ENCODE measurements at regions not wholly inside any gene's neighbourhood (a gene's known extent, or its start where the extent isn't known, plus 50 kb on each side); places are given as distances from the start of the nearest gene placed in this dataset.

DNA sequence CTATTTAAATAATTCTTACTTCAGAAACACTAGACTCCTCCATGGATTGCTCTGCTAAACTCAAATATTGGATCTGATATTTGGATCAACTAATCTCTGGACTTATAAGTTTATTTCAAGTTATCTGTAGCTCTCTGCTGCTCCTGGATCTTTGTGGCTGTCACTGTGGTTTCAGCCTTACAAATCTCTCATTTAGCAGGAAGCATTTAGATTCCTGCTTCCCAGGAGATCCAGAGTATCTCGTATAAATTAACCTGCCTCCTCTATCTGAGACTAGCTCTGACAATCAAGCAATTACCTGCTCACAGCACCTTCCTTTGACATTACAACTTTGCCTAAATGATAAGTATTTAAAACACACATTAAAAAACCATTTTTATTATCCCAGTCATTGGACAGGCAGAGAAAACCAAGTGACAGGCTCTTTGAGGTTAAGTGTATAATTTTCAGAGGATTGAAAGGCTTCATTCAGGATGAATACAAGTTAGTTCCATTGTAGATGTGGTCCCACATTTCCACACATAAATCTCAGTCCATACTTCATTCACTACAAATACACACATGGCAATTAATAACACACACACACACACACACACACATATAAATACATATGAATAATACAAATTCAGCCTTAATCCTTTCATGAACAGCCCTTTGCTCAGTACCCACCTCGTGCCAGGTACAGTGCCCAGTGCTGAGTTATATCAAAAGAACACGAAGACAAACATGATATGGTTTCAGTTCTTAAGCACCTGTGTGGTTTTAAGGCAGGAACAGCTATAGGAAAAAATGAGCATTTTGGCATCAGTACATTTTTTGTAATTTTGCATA, 55.5 kb upstream of the PLCB1 start:
- CTCF ChIA-PET, result no interaction called here
- TF ChIP-seq, protein P1, sequence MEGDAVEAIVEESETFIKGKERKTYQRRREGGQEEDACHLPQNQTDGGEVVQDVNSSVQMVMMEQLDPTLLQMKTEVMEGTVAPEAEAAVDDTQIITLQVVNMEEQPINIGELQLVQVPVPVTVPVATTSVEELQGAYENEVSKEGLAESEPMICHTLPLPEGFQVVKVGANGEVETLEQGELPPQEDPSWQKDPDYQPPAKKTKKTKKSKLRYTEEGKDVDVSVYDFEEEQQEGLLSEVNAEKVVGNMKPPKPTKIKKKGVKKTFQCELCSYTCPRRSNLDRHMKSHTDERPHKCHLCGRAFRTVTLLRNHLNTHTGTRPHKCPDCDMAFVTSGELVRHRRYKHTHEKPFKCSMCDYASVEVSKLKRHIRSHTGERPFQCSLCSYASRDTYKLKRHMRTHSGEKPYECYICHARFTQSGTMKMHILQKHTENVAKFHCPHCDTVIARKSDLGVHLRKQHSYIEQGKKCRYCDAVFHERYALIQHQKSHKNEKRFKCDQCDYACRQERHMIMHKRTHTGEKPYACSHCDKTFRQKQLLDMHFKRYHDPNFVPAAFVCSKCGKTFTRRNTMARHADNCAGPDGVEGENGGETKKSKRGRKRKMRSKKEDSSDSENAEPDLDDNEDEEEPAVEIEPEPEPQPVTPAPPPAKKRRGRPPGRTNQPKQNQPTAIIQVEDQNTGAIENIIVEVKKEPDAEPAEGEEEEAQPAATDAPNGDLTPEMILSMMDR (conservative IDR thresholded peaks at IDR 0.05; ENCODE audit: low read depth, low read length), result no peak
- TF ChIP-seq EZH2 (IDR thresholded peaks at IDR 0.05; ENCODE audit: low read length, unreplicated experiment), result no peak
- TF ChIP-seq EZH2phosphoT487 (IDR thresholded peaks at IDR 0.05; ENCODE audit: borderline replicate concordance, low read length), result no peak
- H3K9me3 ChIP-seq (ENCODE audit: low read length), result no peaks in the 10 kb centered on the region
- intact Hi-C loops (cut with micrococcal nuclease), result no loop called here
- DNase-seq, result no peak
- POLR2A ChIA-PET (ENCODE audit: unreplicated experiment), result interaction anchor here (0.6 kb wide), 1 partner anchor 328 kb away, joined by 3 read pairs; no protein-coding TSS in a partner anchor
- no peaks in the 10 kb centered on the region for H4K20me1 ChIP-seq (ENCODE audit: low read length)
- H3F3A ChIP-seq (ENCODE audit: low read length, unreplicated experiment), result no peaks in the 10 kb centered on the region
- H3K79me2 ChIP-seq (ENCODE audit: low read length), result no peaks in the 10 kb centered on the region
- peaks cover 17% of the 10 kb centered on the region; the same call in 1 of the 2 replicates for H3K4me1 ChIP-seq (ENCODE audit: insufficient read depth, low read length)
- H3K4me3 ChIP-seq (ENCODE audit: low read length), result no peak overlapping the region
- no peak overlapping the region for H3K27ac ChIP-seq (ENCODE audit: low read length)
- no peak overlapping the region for H3K9ac ChIP-seq (ENCODE audit: low read length)
- BruUV-seq (replicated peaks), result no TSS peak
- no peak for ATAC-seq
- no peaks in the 10 kb centered on the region for H3K9me2 ChIP-seq (replicated peaks; ENCODE audit: low read length)
- H3K4me2 ChIP-seq (ENCODE audit: low read length), result no peak overlapping the region
- no peak overlapping the region for H2AFZ ChIP-seq (ENCODE audit: low read length)
- H3K36me3 ChIP-seq (ENCODE audit: low read depth, low read length), result no peaks in the 10 kb centered on the region
- H3K27me3 ChIP-seq (ENCODE audit: low read length), result no peaks in the 10 kb centered on the region

DNA sequence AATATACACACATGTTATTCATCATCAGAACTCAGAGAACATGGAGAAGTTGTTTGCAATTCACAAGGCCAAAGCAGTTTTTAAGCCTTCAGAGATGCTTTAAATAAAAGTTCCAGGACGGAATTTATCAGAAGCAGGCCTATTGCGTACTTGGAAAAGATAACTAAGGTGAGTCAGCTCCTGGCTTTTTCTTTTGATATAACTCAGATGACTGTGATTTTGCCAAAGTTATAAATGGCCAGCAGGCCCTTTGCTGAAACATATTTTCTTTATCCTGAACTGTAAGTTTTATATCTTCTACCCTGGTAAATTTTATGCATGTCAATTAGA, 55.0 kb upstream of the PLCB1 start:
- intact Hi-C loops (cut with micrococcal nuclease), result no loop called here
- POLR2A ChIA-PET (ENCODE audit: unreplicated experiment), result no interaction called here
- no peaks in the 10 kb centered on the region for H3K79me2 ChIP-seq (ENCODE audit: low read length)
- no peaks in the 10 kb centered on the region for H3K36me3 ChIP-seq (ENCODE audit: low read depth, low read length)
- no peaks in the 10 kb centered on the region for H3F3A ChIP-seq (ENCODE audit: low read length, unreplicated experiment)
- no peak for DNase-seq
- TF ChIP-seq EZH2phosphoT487 (IDR thresholded peaks at IDR 0.05; ENCODE audit: borderline replicate concordance, low read length) (no peak), EZH2 (IDR thresholded peaks at IDR 0.05; ENCODE audit: low read length, unreplicated experiment) (no peak)
- TF ChIP-seq, protein P1 (conservative IDR thresholded peaks at IDR 0.05; ENCODE audit: low read depth, low read length), result no peak
- no peaks in the 10 kb centered on the region for H3K9me3 ChIP-seq (ENCODE audit: low read length)
- H3K27ac ChIP-seq (ENCODE audit: low read length), result no peak overlapping the region
- H3K4me3 ChIP-seq (ENCODE audit: low read length), result no peak overlapping the region
- BruUV-seq (replicated peaks), result no TSS peak
- H3K9me2 ChIP-seq (replicated peaks; ENCODE audit: low read length), result no peaks in the 10 kb centered on the region
- no peak overlapping the region for H3K4me2 ChIP-seq (ENCODE audit: low read length)
- CTCF ChIA-PET, result no interaction called here
- no peaks in the 10 kb centered on the region for H4K20me1 ChIP-seq (ENCODE audit: low read length)
- H3K4me1 ChIP-seq (ENCODE audit: insufficient read depth, low read length), result peaks cover 17% of the 10 kb centered on the region; the same call in 1 of the 2 replicates
- ATAC-seq, result no peak
- H3K27me3 ChIP-seq (ENCODE audit: low read length), result no peaks in the 10 kb centered on the region
- H2AFZ ChIP-seq (ENCODE audit: low read length), result no peak overlapping the region
- H3K9ac ChIP-seq (ENCODE audit: low read length), result no peak overlapping the region

DNA sequence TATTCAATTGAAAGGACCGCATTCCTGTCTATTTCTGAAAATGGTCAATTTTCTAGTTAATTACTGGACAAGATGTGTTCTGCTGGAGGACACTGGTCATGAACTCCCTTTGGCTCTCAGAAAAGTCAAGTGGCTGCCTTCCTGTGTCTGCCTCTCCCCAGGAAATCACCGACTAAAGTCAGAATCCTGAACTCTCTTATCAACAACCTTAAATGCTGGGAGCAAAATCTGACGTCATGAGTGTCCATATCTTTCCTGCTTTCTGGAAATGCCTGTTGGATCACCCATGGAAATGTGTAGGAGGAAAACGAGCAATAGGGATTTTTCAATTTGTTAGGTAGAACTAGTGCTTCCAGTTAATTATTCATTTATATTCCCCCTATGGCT, 53.5 kb upstream of the PLCB1 start:
- Histone ChIP-seq H3K9ac (ENCODE audit: low read length) (no peak overlapping the region), H3K4me3 (ENCODE audit: low read length) (no peak overlapping the region), H3K9me2 (replicated peaks; ENCODE audit: low read length) (no peaks in the 10 kb centered on the region), H3K27ac (ENCODE audit: low read length) (no peak overlapping the region), H3K79me2 (ENCODE audit: low read length) (no peaks in the 10 kb centered on the region), H4K20me1 (ENCODE audit: low read length) (no peaks in the 10 kb centered on the region), H3F3A (ENCODE audit: low read length, unreplicated experiment) (no peaks in the 10 kb centered on the region), H3K36me3 (ENCODE audit: low read depth, low read length) (no peaks in the 10 kb centered on the region), H3K27me3 (ENCODE audit: low read length) (no peaks in the 10 kb centered on the region), H3K9me3 (ENCODE audit: low read length) (no peaks in the 10 kb centered on the region), H2AFZ (ENCODE audit: low read length) (no peak overlapping the region), H3K4me1 (ENCODE audit: insufficient read depth, low read length) (peaks cover 17% of the 10 kb centered on the region; the same call in 1 of the 2 replicates), H3K4me2 (ENCODE audit: low read length) (peak overlapping the region; percentile 37; the same call in 1 of the 2 replicates)
- TF ChIP-seq EZH2 (IDR thresholded peaks at IDR 0.05; ENCODE audit: low read length, unreplicated experiment) (no peak), EZH2phosphoT487 (IDR thresholded peaks at IDR 0.05; ENCODE audit: borderline replicate concordance, low read length) (no peak)
- TF ChIP-seq, protein P1 (conservative IDR thresholded peaks at IDR 0.05; ENCODE audit: low read depth, low read length), result no peak
- CTCF ChIA-PET, result no interaction called here
- POLR2A ChIA-PET (ENCODE audit: unreplicated experiment), result no interaction called here
- DNase-seq, result no peak
- peak; percentile 37 for ATAC-seq
- no TSS peak for BruUV-seq (replicated peaks)
- intact Hi-C loops (cut with micrococcal nuclease), result no loop called here
